GM19395 (cell line): ENCODE measurements at regions not wholly inside any gene's neighbourhood (a gene's known extent, or its start where the extent isn't known, plus 50 kb on each side); places are given as distances from the start of the nearest gene placed in this dataset.
"Not testable (repeated sequence)": the region's sequence is repeated elsewhere in the genome, so short reads cannot be mapped to it uniquely, and the experiment has no call there.

ENCODE experiments used
- ATAC-seq: cut with Tn5 transposase; IDR thresholded peaks from one replicate; pipeline ENCODE4 v1.9.1; 2021; ENCODE audit warnings: mild to moderate bottlenecking, moderate library complexity; ENCODE audit not compliant: unreplicated experiment

- no peak for ATAC-seq
Observed at GRCh38 chr11:82080160-82080559, 653.5 kb downstream of the FAM181B start.

GRCh38 chr11:82076126-82076525 lies 657.5 kb downstream of the FAM181B start:
- ATAC-seq = no peak

- no peak for ATAC-seq
Observed at GRCh38 chr11:82059505-82059904, 674.2 kb downstream of the FAM181B start.

- no peak for ATAC-seq
Observed at GRCh38 chr11:82056450-82056849, 677.2 kb downstream of the FAM181B start.

DNA sequence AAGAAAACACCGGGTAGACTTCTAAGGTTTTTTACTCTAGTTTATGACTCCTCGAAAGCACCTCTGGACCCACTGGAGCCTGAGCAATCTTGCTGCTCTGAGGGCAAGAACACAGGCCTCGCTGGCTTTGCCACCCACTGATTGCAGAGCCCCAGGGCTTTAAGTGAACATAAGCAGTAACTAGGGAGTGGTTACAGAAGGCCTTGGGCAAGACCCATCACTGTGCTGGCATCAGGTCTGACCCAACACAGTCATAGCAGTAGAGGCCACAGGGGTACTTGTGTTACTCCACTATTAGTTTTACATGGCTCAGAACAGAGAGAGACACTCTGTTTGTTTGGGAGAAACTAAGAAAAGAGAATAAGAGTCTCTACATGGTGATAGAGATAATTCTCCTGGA lies 684.5 kb downstream of the FAM181B start:
- ATAC-seq = no peak

DNA sequence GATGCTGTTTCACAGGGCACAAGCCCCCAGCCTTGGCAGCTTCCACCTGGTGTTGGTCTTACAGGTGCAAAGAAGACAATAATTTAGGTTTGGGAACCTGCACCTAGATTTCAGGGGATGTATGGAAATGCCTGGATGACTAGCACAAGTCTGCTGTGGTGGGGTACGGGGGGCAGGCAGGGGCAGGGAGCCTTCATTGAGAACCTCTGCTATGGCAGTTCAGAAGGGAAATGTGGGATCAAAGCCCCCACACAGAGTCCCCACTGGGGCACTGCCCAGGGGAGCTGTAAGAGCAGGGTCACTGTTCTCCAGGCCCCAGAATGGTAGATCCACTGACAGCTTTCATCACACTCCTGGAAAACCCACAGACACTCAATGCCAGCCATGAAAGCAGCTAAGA lies 686.5 kb downstream of the FAM181B start:
- no peak for ATAC-seq

DNA sequence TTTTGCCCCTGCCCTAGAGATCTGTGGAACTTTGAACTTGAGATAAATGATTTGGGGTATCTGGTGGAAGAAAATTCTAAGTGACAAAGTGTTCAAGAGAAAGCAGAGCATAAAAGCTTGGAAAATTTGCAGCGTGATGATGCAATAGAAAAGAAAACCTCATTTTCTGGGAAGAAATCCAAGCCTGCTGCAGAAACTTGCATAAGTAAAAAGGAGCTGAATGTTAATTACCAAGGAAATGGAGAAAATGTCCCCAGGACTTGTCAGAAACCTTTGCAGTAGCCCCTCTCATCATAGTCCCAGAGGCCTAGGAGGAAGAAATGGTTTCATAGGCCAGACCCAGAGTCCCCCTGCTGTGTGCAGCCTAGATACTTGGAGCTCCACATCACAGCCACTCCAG lies 686.9 kb downstream of the FAM181B start:
- no peak for ATAC-seq

GRCh38 chr11:82045748-82046457 lies 687.8 kb downstream of the FAM181B start:
- no peak for ATAC-seq

DNA sequence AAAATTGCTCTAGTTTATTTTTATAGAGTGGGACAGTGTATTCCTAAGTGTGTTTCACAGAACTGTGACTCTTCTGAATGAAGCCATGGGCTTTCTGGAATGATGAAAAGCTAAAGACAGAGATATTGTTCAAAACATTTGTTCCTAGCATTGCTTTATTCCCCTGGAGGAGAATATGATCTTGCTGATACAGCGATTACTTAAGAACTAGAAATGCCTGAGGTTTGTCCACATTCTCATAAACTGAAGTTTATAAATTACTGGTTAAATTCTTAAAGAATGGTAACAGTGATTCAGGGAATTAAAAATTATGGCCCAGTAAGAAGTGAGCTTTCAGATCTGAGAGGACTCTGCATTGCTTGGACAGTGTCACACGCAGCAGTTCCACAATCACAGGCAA lies 690.3 kb downstream of the FAM181B start:
- no peak for ATAC-seq

DNA sequence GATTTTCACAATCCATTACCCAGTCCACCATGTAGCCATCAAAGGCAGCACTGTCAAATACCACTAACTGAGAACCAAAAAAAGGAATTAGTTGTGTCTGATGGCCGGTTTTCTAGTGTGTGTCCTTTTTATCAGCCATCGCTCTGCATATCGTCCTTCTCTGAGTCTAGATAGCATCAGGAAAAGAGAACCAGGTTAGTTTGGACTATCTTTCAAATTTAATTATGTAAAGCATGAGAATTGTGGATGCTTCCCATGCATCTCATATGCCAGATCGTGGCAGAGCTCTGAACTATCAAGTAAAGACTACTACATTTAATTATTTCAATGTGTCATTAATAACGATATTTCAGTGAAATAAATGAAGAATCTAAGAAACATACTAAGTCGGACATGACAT lies 691.9 kb downstream of the FAM181B start:
- ATAC-seq = no peak

DNA sequence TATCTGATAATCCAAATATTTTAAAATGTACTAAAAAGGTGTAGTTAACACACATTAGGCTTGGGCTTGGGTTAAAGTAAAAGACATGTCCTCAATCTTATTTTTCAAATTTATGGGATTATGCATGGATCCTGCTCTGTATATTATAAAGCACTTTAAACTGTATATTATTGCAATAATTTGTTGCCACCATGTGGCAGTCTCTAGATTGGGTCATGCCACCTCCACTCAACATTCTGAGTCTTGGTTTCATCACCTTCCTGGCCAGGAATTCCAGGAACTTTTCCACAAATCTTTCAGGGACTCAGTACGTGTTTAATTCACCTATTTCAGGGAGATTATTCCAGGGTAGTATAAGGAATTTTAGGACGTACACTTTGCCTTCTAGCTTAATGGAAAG lies 695.5 kb downstream of the FAM181B start:
- no peak for ATAC-seq

DNA sequence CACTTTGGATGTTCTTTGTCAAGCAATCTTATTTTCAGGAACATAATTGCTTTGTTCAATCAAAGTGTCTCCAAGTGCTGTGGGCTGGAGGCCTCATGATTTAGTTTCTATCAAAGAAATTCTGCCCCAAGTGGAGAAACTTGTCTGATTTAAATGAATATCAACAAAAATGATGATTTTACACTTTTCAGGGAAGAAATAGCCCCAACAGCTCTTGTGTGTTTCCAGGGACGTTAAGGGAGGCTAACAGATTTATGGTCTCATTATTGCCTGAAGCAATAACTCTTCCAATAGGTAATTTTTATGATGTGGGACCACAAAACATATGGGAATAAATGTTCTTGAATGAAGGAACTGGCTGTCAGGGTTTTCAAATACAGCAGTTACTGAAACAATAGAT lies 699.1 kb downstream of the FAM181B start:
- ATAC-seq = no peak

- ATAC-seq = not testable (repeated sequence)
Observed at GRCh38 chr11:82027335-82027734, 706.3 kb downstream of the FAM181B start.

- ATAC-seq = no peak
Observed at GRCh38 chr11:82024760-82025159, 708.9 kb downstream of the FAM181B start.

DNA sequence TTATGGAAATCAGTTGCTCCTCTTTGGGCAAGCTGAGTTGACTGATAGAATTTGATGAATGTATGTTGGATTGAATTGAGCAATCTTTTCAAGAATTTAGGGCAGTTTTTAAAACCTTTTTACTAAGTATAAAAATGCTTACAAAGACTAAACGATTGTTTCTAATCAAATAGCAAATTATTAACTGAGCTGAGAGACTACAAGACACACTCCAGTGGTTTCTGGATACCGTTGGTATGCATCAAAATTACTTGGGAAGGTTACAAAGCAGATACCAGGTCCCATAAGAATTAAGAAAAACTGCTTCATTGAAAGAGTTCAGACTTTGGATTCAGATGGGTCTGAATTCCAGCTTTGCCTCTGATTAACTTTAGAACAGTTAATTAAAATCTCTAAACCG lies 721.4 kb downstream of the FAM181B start:
- no peak for ATAC-seq

DNA sequence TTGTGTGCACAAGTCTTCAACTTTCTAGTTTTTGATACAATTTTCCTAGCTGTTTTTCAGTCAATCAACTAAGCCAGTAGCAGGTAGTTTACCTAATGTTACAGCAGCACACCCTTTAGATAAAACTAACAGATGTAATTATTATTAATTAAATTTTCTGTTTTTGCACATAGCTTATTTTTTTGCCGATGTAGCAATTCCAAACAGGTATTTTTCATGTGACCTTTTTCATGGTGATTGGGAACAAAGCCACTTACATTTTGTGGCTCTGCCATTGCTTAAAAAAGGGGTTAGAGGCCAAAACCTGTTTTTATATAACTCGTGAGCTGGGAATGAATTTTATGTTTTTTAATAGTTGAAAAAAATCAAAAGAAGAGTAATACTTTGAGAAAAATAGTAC lies 724.5 kb downstream of the FAM181B start:
- ATAC-seq = no peak

DNA sequence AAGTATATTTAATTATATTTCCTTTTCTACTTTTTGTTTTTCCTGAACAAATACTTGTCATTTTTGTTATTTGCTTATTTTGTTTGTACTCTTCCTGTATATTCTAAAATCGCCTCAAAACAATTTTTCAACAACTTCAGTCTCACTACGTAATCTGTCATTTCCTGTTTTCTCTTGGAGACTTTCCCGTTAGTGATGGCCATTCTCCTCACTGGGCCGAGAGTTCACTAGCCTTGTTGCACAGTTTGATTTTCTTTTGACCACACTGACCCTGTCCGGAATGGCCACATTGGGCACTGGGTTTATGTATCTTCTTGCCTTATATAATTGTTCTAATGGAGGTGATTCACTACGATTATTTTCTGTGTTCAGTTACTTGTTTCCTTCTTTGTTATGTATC lies 726.1 kb downstream of the FAM181B start:
- no peak for ATAC-seq

- ATAC-seq = no peak
Observed at GRCh38 chr11:82004537-82005213, 729.0 kb downstream of the FAM181B start.

- ATAC-seq = no peak
Observed at GRCh38 chr11:82003671-82004515, 729.8 kb downstream of the FAM181B start.

DNA sequence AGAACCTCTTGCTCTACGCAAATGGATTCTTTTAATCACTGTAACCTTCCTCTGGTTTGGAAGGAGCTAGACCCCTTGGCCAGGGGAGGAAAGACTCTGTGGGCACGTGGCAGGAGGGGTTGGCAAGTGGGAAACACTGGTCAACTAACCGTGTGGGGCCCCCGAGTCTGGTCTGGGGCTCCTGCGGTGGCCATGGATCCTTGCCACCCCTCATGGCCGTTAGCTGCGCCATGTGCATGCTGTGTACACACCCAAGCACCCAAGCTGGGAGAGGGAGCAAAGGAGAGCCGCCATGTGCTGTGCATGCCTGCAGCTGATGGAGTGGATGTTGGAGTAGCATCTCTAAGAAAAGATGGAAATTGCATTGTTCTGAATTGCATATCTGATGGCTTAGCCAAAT lies 730.6 kb downstream of the FAM181B start:
- ATAC-seq = no peak

DNA sequence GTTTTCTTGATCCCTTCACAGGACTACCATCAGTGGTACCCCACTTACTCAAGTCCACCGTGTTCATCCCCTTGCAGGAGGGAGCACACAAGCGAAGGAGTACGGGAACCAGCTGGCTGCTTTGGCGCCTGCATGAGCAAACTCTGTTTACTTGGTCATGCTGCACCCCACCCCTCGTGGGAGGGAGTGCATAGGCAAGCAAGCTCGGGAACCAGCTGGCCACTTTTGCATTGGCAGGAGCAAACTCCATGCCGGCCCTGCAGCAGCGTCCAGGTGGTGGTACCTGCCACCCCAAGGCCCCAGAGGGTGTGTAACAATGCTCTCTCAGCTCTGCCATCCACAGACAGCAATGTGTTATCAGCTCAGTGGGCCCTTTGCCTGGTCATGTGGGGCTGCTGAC lies 737.8 kb downstream of the FAM181B start:
- ATAC-seq = no peak

DNA sequence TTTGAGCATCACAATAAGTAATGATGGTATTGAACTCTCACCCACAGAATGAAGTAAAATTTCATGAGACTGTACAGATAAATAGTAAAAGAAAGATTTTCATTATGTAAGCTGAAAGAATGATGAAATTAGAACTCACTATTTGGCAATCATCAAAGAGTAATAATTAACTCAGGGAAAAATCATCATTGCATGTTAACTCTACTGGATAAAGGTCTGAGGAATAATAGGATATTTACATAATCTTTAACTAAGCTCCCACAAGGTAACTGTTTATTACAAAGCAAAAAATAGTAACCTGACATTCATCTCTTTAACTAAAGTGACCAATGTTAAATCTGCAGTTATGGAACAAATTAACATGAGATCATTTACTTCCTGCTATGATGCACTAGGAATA lies 739.9 kb downstream of the FAM181B start:
- ATAC-seq = no peak
